NCI-H146 (cell line): ENCODE measurements at regions not wholly inside any gene's neighbourhood (a gene's known extent, or its start where the extent isn't known, plus 50 kb on each side); places are given as distances from the start of the nearest gene placed in this dataset.
"Not testable (repeated sequence)": the region's sequence is repeated elsewhere in the genome, so short reads cannot be mapped to it uniquely, and the experiment has no call there.

ENCODE experiments used
- DNase-seq: peaks from one replicate; lab custom pipeline; 2025; lab: John Stamatoyannopoulos, UW

DNA sequence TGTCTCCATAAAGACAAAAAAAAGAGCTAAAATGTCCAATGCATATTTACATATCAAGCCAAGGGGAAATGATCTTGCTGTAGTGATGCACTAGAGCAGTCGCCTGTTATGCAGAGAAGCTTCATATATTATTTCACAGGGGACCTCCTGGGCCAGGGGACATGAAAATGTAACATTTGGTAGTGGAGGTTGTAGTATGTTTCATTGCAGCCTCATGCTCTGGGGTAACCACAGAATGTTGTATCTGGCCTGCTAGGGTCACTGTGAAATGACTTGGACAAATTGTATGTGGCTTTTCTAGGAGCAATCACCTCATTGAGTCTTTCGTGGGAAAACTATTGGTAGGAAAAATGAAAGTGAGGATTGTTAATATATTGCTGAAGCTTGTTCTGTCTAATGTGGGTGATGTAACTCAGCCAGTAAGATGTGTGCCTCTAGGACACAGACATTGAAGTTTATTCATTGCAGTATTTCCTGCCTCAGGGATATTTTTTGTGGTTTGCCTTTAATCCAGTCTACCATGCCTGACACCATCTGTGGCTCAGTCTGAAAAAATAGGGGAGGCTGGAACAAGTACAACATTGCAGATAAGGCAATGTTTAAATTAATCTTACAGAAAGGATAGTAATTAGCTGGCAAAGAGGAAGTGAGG lies 430.8 kb upstream of the TNC start:
- no peak for DNase-seq

DNA sequence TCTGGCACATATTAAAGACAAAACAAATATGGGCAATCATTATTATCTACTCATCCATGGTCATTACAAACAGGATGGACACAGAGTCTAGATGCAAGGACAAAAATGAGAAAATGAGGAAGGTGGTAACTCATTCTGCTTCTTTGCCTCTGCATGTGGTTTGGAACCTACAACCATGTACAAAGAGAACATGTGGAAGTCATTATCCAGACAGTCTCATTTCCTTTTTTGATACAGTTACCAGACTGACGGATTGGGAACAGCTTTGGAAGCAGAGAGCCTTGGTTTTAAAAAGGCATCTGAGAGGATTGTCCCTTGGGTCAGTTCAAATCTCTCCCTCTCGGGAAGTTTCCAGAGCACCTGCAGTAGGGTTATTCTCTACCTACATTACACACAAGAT lies 433.4 kb upstream of the TNC start:
- DNase-seq: no peak

DNA sequence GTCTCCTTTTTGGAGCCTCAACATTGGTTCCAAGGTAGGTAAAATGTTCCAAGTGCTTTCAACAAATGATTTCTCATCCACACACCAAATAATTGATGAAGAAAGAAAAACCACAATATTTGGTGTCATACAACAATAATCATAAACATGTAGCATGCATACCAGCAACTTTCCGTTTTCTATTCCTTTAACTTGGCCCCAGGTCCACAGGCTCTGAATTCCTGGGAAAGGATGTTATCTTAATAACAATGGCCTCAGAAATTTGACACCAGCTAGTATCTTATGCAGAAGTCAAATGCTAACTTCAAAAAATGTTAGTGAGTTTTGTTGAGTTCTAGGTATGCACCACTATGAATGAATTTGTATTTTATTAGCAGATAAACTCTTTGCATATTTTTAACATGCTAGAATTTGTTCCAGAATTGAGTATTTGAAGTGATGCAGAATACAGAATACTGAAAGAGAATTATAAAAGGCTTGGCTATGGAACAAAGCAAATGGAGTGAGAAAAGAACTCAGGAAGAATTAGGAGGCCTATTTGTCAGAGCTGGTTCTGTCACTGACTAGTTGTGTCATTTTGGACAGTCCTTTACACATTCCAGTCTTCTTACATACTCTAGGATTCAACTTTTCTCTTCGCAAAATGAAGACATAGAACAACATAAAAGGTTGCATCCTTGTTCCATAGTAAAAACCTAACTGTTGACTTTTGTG lies 435.3 kb upstream of the TNC start:
- DNase-seq: no peak

DNA sequence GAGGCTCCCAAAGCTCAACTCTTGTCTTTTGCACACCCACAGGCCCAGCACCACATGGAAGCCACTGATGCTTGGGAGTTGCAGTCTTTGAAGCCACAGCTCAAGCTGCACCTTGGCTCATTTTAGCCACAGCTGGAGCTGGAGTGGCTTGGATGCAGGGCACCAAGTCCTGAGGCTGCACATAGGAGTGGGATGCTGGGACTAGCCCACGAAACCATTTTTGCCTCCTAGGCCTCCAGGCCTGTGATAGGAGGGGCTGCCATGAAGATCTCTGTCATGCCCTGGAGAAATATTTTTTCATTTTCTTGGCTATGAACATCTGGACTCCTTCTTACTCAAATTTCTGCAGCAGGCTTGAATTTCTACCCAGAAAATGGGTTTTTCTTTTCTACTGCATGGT lies 438.5 kb upstream of the TNC start:
- DNase-seq: no peak

DNA sequence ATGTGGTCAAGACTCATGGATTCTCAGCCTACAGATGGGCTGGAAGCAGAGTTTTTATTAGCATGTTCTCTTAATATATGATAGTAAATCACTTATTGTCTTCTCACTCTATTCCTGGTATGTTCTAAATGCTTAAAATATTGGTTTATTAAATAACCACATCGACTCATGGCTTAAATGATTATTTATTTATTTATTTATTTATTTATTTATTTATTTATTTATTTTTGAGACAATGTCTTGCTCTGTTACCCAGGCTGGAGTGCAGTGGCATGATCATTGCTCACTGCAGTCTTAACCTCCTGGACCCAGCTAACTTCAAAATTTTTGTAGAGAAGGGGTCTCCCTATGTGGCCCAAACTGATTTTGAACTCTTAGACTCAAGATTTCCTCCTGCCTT lies 457.2 kb upstream of the TNC start:
- no peak for DNase-seq

DNA sequence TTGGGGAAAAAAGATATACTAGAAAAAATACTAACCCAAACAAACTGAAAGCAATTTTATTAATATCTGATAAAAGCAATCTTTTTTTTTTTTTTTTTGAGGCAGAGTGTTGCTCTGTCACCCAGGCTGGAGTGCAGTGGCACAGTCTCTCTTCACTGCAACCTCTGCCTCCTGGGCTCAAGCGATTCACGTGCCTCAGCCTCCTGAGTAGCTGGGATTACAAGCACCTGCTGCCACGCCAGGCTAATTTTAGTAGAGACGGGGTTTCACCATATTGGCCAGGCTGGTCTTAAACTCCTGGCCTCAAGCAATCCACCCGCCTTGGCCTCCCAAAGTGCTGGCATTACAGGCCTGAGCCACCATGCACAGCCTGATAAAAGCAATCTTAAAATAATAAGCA lies 467.5 kb upstream of the TNC start:
- not testable (repeated sequence) for DNase-seq

DNA sequence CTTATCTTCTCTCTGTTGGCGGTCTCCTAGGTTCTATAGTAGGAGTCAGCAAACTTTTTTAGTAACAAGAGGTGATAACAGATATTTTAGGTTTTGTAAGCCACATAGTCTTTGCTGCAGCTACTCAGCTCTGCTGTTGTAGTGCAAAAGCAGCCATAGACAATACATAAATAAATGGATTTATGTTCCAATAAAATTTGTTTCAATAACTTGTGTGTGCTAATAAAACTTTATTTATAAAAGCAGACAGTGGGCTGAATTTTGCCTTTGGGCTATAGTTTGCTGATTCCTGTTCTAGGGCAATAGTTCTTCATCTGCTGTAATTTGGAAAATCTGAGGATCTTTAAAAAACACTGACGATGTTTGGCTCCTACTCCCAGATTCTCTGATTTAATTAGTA lies 469.4 kb upstream of the TNC start:
- DNase-seq: no peak

DNA sequence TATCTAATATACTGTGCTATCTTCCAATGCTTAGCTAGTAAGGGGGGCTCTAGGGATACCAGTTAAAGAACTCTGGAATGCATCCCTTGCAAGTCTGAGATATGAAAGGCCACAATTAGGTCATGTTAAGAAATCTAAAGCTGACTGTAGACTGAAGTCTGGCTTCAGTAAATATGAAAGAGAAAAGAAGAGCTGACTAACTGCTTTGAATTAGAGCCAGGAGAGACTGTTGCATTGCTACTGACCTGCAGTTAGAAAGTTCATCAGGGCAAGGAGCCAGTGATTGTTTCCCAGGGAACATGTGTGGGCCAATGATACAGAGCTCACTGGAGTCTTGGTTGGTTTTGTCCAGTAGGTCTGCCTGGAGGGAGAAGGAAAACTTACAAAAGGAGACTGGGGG lies 472.1 kb upstream of the TNC start:
- DNase-seq: no peak

DNA sequence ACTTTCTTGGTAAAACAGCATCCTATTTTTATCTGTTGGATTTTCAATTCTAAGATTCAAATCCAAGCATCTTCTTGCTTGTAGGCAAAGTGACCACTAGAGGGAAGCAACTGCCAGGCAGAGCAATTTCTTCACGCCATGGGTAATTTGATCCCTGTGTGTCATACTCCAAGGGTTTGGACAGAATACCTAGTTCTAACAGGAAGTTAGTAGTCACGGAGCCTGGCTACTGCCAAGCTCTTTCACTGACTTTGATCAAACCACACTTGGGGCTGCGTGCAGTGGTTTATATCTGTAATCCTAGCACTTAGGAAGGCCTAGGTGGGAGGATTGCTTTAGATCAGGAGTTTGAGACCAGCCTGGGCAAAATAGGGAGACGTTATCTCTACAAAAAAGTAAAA lies 473.6 kb upstream of the TNC start:
- peak; percentile 67 for DNase-seq

DNA sequence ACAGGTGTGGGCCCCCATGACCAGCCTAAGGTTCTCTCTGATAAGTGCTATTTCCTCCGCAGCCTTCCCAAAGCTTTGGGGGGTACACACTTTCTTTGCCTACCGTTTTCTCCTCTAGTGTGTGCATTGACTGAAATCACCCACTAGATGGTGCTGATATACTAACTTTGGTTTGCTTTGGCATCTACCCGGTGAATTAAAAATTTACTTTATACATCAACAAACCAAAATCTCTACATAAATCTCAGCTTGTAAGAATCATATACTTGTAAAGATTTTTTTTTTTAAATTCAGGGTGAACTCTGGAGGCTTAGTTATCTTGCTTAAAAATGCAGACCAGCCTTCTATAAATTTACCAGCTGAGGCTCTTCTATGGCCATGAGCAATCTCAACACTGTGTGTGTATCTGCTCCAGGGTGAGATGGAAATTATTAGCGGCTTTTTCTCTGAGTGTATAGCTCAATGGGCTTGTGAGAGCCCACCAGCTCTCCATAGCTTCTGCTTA lies 475.7 kb upstream of the TNC start:
- no peak for DNase-seq

DNA sequence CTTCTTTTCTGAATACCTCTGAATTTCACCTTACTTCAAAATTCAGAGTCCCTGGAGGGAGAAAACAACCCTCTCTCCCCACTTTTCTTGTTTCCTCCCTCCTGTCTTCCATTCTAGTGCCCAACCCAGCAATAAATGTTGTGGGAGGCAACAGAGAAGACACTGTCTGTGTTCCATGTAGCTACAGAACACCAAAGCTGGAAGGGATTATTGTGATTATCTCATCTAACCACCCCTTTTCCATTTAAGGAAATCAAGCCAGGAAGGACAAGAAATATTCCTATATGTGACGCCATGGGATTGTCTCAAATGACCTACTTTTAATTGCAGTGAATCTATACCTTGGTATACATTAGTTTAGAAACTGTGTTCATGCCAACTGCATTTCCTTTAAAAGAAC lies 476.6 kb upstream of the TNC start:
- DNase-seq: no peak

DNA sequence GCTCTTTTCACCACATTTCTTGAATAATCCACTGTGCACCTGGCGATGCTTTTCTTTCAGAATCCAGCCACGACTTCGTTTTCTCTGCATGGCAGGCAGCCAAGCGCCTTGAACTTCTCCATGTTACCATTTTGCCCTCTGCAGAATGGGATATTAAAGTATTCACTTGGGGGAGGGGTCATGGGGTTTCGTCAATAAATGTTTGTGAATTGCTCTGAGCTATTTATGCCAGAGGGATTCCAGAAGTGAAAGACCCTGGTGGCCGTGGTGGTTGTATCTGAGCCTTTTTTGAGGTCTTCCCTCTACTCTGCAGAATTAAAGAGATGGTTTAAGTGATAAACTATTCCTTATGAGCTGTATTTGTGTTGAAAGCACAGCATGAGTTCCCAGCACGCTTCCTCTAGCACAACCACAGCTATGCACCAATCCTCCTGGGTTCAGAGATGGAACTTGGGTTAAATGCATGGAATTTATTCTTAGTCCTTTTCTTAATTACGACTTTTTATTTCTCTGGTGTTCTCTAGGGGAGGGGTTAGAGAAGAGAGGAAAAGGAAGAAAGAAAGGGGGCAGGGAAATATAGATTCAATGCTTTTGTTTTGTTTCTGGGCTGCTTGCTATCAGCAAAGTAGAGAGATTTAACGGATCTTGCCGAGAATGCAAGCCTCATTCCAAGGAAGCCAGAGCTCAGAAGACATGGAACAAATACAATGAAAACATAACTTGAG lies 478.2 kb upstream of the TNC start:
- DNase-seq: no peak

DNA sequence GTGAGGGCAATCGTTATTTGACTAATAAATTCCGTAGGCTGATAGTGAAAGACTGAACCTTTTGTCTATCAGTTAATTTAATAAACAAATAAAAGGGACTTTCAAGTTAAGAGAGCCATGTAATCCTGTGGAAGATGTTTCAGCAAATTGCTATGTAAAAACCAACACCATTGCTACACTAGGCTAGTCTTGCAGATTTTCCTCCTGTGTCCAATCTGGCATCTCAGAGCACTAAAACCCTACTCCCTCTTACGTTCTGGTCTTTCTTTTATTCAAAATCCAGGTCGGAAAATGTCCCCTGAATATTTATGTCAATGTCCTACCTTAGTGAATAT lies 478.8 kb upstream of the TNC start:
- no peak for DNase-seq

DNA sequence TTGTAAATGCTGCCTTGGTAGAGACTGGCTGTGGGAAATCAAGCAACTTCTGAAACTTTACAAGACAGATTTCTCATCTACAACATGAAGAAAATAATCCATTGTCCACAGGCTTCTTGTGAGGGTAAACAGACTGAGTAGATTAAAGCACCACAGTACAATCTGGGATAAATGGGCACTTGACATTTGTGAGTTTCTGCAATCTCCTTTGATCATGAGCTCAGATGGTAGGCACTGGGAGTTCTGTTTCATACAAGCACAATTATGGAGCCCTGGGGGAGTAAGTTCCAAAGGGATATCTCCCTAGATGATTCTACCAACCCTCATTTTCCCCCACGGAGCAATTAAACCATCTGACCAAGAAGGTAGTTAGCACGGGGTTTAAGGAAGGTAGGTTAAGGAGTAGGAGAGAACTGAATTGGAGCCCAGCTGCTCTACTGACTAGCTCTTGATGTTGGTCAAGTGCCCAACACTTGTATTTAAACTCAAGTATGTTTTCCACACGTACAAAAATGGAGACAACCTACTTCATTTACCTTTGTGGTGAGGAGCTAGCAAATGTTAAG lies 479.5 kb upstream of the TNC start:
- DNase-seq: no peak

DNA sequence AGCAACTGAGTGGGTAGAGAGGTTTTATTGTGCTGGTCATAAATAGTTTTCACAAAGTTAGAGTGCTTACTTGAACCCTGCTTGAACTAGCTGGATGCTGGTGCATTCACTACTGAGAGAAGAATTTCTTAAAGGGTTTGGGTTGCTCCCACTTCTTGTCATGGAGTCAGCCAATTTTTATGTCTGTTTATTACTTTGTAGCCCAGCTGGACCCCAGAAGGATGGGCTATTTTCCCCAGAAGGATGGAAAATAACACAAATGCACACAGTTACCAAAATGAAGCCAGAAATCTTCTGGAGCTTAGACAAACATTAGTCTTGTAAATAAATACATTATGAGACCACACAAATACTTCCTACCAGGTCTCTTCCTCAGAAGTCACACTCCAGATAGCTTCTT lies 480.8 kb upstream of the TNC start:
- no peak for DNase-seq

DNA sequence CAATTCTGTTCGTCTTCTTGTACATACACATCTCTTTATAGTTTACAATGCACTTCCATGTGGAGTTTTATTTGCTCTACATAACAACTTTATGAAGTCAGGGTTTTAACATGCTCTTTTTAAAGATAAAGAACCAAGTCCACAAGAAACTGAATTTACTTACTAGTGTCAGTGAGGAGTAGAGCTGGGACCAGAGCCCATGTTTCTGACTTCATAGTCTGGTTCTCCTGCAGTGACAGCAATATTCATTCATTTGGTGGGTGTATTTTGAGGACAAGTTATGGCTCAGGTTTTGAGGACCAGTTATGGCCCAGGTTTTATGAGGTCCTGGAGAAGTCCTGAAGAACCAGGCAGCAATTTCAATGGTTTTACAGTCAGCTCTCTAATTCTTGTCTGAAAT lies 481.9 kb upstream of the TNC start:
- DNase-seq: no peak

DNA sequence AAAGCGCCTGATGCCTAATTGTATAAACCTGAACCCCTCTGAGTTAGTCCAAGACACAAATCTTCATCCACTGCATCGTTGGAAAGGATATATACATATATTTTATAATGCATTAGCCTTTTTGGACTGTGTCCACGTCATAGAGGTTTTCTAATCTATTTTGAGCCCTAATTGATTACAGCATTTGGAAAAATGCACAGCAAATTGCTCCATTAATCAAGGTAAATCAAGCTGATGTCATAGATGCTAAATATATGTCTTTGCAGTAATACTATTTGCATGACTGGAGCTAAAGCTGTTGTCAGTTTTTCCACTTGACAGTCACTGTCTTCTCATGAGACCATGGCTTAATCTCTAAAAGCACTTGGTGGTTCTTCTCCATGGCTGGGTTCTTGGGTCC lies 483.5 kb upstream of the TNC start:
- no peak for DNase-seq

DNA sequence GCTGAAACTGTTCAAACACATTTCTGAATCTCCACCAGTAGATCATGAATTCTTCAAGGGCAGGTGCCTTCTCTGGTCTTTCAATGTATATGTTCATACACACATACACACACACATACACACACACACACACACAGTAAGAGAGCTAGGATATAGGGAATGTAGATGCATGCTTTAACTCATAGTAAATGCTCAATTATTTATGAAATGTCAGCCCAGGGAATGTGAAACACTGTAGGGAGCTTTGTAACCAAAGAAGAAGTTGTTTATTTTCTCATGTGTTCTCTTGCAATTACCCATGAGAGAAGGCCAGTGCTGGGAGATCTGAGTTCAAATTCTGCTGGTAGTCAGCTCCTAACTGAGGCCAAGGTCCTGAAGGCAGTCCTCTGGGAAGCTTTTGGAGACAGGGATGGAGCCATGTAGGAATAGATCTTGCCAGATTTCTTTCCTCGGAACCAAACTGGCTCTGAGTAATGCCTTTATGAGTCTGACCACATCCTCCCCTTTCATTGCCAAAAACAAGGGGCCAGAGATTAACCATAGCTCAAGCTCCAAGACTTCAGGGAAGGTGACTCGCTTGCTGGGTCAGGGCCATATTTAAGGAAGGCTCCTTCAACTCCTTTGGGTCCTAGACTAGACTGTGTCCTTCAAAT lies 487.0 kb upstream of the TNC start:
- no peak for DNase-seq

DNA sequence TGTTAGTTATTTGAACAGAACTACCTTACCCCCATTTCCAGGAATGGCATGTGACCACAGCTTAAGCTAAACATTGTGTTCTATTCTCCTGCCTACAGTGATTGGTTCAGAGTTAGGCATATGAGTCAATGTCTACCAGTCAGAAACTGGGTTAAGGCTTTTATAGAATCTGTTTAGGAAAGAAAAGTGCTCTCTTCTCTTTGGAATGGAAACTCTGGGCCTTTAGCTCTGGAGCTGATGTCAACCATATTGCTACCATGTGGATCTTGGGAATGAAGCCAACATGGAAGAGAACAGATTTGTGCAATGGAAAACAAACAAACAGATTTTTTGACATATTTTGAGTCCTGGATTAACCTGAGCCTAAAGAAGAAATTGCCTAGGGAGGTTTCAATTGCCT lies 488.9 kb upstream of the TNC start:
- DNase-seq: no peak

DNA sequence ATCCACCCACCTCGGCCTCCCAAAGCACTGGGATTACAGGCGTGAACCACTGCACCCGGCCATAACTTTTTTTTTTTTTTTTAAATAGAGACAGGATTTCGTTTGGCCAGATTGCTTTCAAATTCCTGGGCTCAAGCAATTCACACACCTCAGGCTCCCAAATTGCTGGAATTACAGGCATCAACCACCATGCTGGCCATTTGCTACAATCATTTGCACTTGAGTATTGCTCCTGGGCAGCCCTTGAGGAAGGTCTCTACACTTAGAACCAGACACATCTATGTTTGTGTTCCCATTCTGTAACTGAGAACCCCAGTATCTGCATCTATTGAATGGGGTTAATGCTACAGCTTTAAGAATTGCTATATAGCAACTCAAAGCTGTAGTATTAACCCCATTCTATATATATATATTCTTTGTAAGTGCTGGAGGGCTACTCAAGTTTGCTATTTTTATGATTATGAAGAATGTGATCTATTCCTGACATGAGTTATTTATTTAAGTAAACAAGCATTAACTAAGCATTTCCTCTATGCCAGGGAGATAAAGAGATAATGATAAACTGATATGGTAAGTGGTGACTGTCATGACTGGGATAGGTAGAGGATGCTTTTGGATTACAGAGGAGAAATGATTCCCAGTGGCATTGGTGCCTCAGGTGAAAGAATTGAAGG lies 496.5 kb upstream of the TNC start:
- DNase-seq: no peak

DNA sequence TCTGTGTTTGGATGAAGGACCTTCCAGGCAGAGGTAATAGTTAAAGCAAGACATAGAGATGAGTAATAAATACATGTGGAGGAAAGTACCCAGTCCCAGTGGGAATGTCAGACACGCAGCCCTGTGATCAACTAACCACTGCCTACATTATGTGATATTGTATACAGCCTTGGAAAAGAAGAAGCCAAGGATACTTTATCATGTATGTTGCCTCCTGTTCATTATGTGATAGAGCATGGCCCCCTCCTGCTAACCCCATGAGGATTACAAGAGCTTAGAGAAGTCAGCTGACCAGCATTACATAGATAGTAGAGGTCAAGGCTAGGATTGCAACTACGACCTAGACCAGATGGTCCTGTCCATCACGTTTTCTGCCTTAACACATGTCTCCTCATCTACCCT lies 497.0 kb upstream of the TNC start:
- no peak for DNase-seq
